Left renal pelvis (tissue), 4 donors: ENCODE measurements at regions not wholly inside any gene's neighbourhood (a gene's known extent, or its start where the extent isn't known, plus 50 kb on each side); places are given as distances from the start of the nearest gene placed in this dataset.
"Not testable (repeated sequence)": the region's sequence is repeated elsewhere in the genome, so short reads cannot be mapped to it uniquely, and the experiment has no call there.

Source experiments
- DNase-seq, 4 donors: peaks; one replicate each; pipeline ENCODE4 v3.0.0-alpha.2; 2013; ENCODE audit warnings: low read depth in 4 of 4, low spot score in 3 of 4

GRCh38 chr1:181191494-181192040 lies 103.1 kb downstream of the IER5 start:
- DNase-seq, result no peak

GRCh38 chr1:181192316-181192715 lies 103.8 kb downstream of the IER5 start:
- no peak for DNase-seq

GRCh38 chr1:181202986-181203555 lies 114.6 kb downstream of the IER5 start:
- no peak for DNase-seq

- DNase-seq, result no peak
Observed at GRCh38 chr1:181204530-181204929, 116.0 kb downstream of the IER5 start.

DNA sequence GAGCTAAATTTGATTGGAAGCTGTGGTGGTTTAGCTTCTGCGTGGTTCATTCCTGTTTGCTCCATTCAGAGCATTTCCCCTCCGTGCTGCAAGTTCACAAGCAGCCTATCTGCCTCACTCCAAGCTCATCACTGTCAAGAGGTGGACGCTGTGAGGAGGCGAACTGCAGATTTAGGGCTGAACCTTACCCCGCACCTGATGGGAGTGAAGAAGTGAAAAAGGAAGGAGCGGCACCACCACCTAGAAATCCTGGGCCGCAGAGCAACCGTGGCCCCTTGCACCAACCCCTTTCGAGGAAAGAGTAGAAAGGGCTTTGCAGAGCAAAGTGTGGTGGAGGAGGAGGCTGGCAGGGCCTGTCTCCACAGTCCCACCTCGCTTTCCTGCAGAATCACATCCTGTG lies 117.4 kb downstream of the IER5 start:
- no peak for DNase-seq

DNA sequence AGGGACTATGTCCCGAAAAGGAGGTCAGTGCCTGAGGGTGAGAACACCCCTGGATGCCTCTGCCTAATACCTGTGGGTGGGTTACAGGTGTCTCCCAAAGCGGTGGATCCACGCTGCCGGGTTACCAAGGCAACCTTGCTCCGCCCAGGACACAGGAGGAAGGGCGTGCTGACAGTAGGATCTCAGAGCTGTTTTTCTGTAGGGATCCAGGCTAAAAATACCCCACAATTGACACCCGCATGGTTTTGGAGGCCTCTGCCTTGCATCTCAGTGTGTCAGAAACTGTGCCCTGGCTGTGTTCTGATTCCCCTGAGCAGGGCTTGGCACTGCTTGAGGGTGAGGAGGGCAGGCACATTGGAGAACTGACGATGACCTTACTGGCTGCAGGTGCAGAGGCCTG lies 118.0 kb downstream of the IER5 start:
- no peak for DNase-seq

DNA sequence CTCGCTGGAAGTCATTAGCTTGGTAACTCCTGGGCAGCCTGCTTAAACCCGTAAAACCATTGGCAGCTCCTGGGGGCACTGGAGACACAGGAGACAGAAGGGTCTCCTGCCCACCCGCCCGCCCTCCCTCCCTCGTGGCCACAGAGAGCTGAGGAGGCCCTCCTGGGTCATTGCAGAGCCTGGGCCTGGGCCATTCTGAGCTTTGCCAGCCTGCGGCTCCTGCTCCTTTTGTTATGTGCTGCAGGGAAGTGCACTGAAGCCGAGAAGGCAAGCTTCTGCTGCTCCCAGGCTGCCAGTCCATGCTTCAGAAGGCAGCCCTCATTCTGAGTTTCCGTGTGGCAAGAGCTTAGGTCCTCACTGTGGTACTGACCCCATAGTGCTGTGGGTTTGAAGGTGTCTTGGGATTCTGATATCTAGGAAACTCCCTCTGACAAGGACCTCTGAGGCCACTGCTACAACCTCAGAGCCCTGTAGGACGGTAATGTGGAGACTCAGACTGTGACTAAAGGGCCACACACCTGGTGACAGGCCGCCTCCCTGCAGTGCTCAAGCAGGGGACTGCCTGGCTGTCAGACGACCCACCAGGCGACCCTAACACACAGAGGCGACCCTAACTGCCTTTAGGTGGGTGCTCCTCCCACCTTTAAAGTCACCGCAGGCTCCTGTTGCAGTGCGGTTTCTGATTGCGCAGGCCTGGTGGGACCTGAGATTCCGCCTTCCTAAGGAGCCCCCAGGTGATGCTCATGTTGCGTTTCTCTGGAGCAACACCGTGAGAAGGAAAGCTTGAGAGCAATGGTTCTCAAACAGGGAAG lies 118.7 kb downstream of the IER5 start:
- DNase-seq, result no peak

DNA sequence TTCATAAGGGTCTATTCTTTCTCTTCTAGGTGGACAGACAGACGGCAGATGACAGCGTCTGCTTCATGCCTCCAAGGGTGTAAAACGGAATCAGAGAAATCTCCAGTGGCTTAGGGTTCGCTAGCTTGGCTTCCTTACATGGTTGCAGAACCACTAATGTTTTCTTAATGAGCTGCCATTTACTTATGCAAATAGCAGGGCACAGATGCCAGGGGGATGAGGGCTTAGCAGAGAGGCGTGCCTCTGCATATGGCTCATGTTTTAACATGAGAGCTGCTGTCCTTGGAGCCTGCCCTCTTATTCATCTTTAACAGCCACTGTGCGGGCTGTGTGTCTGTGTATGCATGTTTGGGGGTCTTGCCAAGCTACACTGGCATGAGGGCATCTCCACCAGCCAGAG lies 119.6 kb downstream of the IER5 start:
- no peak for DNase-seq

DNA sequence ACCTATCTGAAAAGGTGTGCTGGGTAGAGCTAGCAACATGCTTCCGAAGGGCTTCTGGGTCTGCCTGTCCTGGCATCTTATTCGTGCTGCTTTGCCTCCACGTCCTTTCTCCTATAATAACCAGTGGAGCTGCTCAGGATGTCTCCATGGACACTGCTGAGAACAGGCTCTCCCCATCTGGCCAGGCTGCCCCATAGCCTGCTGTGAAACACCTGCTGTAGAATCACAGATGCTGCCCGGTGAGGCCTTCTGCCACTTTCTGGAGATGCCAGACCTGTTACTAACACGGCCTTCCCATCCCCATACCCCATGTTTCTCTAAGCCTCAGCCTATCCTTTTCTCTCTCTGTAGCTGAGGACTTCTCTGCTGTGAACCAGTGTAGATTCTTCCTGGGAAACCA lies 120.5 kb downstream of the IER5 start:
- no peak for DNase-seq

GRCh38 chr1:181213056-181213455 lies 124.6 kb downstream of the IER5 start:
- no peak for DNase-seq

- DNase-seq, result no peak
Observed at GRCh38 chr1:181216591-181216994, 128.1 kb downstream of the IER5 start.

- no peak for DNase-seq
Observed at GRCh38 chr1:181219938-181220337, 131.4 kb downstream of the IER5 start.

DNA sequence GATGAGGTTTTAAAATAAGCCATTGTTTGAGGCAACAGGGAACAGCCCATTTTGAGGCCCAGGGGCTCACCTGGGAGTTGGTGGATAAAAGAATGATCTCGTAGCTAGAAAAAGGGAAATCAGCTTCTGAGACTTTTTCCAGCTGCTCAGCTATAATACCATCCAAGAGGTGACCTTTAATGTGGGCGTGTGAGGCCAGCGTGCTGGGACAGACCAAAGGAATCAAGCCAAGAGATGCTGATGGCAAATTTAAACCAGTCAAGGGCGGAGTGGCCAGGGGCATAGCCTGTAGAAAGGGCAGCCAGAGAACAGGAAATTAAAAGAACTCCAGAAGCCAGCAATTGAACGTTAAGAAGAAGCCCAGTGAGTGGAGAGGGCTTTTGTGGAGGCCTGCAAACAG lies 132.6 kb downstream of the IER5 start:
- DNase-seq, result no peak

DNA sequence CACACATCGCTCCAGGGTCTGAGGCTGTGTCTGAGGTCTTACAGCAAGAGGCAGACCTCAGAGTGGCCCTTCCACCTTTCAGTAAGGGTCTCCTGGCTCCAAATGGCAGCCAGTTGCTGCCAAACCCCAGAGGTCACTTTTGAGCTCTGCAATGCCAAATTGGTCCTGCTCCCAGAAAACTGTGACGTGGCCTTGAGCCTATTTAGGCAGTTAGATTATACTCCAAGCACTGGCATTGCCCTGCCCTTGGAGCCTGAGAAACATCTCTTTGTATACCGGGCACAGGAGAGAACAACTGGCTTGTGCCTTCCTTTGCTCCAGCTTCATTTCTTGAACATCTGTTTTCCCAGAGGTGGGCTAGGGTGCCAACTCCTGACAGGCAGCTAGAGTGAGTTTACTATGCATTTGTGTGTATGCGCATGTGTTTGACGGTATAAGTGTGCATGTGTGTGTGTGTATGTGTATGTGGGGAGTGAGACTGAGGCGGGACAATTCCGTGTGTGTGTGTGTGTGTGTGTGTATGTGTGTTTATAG lies 134.5 kb downstream of the IER5 start:
- DNase-seq, result no peak

DNA sequence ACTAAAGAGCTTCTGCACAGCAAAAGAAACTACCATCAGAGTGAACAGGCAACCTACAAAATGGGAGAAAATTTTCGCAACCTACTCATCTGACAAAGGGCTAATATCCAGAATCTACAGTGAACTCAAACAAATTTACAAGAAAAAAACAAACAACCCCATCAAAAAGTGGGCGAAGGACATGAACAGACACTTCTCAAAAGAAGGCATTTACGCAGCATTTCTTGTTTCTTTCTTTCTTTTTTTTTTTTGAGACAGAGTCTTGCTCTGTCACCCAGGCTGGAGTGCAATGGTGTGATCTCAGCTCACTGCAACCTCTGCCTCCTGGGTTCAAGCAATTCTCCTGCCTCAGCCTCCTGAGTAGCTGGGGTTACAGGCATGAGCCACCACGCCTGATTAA lies 138.2 kb downstream of the IER5 start:
- not testable (repeated sequence) for DNase-seq

DNA sequence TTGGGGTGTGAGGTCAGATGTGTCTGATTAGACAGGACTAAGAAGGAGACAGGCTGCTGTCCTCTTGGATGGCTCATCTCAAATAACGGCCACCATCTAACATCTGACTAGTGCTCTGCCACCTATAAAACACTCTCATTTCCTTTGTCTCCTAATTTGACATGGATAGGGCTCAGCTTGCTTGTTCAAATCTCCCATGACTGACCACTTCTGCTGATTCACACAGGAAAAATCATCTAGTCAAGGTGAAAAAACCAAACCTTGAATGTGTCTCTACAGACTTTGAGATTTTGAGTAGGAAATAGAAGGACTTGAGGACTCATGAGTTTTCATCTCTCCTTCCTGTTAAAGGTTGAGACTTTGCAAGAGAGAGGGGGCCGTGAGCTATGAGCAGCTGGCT lies 150.6 kb downstream of the IER5 start:
- DNase-seq, result no peak

GRCh38 chr1:181246320-181246719 lies 157.8 kb downstream of the IER5 start:
- DNase-seq, result not testable (repeated sequence)

- not testable (repeated sequence) for DNase-seq
Observed at GRCh38 chr1:181248361-181248760, 159.9 kb downstream of the IER5 start.

DNA sequence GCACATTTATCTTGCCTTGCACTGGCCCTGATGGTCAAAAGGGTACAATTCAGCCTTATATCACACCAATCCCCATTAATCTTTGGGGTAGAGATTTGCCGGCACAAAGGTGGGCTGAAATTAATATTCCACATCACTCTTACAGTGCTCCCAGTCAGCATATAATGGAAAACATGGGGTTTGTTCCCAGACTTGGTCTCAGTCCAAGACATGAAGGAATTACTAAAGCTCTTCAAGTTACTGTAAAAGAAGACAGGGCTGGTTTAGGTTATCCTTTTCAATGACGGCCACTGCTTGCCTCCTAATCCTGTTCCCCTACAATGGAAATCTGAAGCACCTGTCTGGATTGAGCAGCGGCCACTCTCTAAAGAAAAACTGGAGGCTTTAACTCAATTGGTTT lies 160.7 kb downstream of the IER5 start:
- no peak for DNase-seq

DNA sequence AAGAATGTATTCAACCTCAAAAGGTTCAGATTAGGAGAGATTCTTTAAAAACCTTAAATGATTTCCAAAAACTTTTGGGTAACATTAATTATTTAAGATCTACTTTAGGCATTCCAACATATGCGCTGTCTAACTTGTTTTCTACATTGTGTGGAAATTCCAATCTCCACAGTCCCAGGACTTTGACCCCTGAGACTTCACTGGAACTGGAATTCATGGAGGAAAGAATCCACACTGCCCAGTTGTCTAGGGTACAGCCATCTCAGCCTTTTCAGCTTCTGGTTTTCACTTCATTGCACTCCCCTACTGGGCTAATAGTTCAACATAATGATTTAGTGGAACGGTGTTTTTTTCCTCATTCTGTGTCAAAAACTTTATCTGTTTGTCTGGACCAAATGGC lies 161.5 kb downstream of the IER5 start:
- peak in 2 of 4 donors; percentile 14 to 18 for DNase-seq

GRCh38 chr1:181251001-181251712 lies 162.7 kb downstream of the IER5 start:
- no peak for DNase-seq
